ENCODE measurements at regions not wholly inside any gene's neighbourhood (a gene's known extent, or its start where the extent isn't known, plus 50 kb on each side); places are given as distances from the start of the nearest gene placed in this dataset.

- H3K27ac ChIP-seq (ENCODE audit: low read depth, low read length): no peak overlapping the region
- H3K27ac Mint-ChIP-seq: no peak overlapping the region
- no peaks in the 10 kb centered on the region for H3K9me3 ChIP-seq (ENCODE audit: low read length)
- ChIA-PET POLR2A (no interaction called here), CTCF (no interaction called here)
- H3K4me3 ChIP-seq (ENCODE audit: low read length): no peak overlapping the region
- H3K36me3 Mint-ChIP-seq: no peaks in the 10 kb centered on the region
- no peaks in the 10 kb centered on the region for H3K36me3 ChIP-seq (ENCODE audit: insufficient read depth, low read length)
- H3K4me1 ChIP-seq (ENCODE audit: insufficient read depth, low read length): no peaks in the 10 kb centered on the region
- H3K27me3 ChIP-seq (ENCODE audit: insufficient read depth, low read length, poor library complexity, severe bottlenecking): no peaks in the 10 kb centered on the region
- no peak for DNase-seq
- no peaks in the 10 kb centered on the region for H3K4me1 Mint-ChIP-seq
- H3K9me3 Mint-ChIP-seq: peaks cover 0 to 30% (median 2%) of the 10 kb centered on the region in 5 donors
- no peak overlapping the region for H3K4me3 Mint-ChIP-seq
- no peaks in the 10 kb centered on the region for H3K27me3 Mint-ChIP-seq
These were observed 450.0 kb downstream of the TLE1 start for GRCh38 chr9:81239388-81239787.

DNA sequence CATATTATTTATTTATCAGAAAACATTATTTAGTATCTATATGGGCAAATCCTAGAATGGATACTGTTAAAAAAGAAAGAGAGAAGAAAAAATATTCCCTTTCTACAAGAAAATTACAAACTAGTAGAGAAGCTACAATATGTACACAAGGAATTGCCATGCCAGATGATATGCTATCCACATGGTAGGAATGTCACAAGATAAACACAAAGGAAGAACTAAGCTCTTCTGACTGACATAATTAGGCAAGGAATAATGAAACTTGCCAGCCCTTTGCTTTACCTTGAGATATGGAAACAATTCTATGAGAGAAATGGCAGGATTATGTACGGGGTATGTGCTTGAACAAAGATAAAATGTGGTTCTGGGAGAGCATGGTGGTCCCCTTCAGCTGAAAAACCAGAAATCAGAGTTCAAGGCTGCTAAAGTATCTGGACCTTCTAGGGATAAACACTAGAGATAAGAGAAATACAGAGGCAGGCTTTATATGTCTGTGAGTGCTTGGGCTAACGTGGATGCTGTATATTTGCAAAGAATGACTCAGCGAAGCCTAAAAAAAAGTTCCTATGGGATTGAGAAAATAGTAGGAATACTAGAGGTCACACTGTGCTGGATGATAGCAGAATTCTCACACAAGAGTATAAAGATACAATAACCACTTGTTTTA is 451.6 kb downstream of the TLE1 start:
- Mint-ChIP-seq H3K27me3 (no peaks in the 10 kb centered on the region), H3K27ac (no peak overlapping the region), H3K4me3 (no peak overlapping the region), H3K4me1 (no peaks in the 10 kb centered on the region), H3K36me3 (no peaks in the 10 kb centered on the region), H3K9me3 (peaks cover 0 to 32% (median 2%) of the 10 kb centered on the region in 5 donors)
- Histone ChIP-seq H3K4me1 (ENCODE audit: insufficient read depth, low read length) (no peaks in the 10 kb centered on the region), H3K27me3 (ENCODE audit: insufficient read depth, low read length, poor library complexity, severe bottlenecking) (no peaks in the 10 kb centered on the region), H3K4me3 (ENCODE audit: low read length) (no peak overlapping the region), H3K36me3 (ENCODE audit: insufficient read depth, low read length) (no peaks in the 10 kb centered on the region), H3K9me3 (ENCODE audit: low read length) (no peaks in the 10 kb centered on the region), H3K27ac (ENCODE audit: low read depth, low read length) (no peak overlapping the region)
- ChIA-PET CTCF (no interaction called here), POLR2A (no interaction called here)
- DNase-seq: no peak

GRCh38 chr9:81234924-81235610 is 454.3 kb downstream of the TLE1 start:
- no peak overlapping the region for H3K27ac ChIP-seq (ENCODE audit: low read depth, low read length)

DNA sequence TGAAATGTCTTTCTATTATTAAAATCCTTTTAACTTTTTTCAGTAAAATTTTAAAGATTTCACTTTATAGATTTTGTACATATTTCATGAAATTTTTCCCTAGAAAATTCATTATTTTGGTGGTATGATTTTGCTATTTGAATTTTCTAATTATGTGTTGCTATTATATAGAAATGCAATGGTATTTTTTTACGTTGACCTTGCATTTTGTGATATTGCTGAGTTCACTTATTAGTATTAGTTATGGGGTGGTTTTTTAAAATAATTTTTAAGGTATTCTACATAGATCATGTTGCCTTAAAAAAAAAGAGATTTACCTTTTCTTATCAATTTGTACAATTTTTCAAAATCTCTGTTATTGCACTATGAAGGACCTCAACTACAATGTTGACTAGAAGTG is 458.3 kb downstream of the TLE1 start:
- H3K4me1 ChIP-seq (ENCODE audit: insufficient read depth, low read length): no peaks in the 10 kb centered on the region
- no peaks in the 10 kb centered on the region for H3K4me1 Mint-ChIP-seq
- no peaks in the 10 kb centered on the region for H3K27me3 ChIP-seq (ENCODE audit: insufficient read depth, low read length, poor library complexity, severe bottlenecking)
- no peaks in the 10 kb centered on the region for H3K36me3 Mint-ChIP-seq
- no peak for DNase-seq
- no peaks in the 10 kb centered on the region for H3K9me3 ChIP-seq (ENCODE audit: low read length)
- POLR2A ChIA-PET: no interaction called here
- H3K9me3 Mint-ChIP-seq: peaks cover 0 to 17% (median under 1%) of the 10 kb centered on the region in 5 donors
- no peaks in the 10 kb centered on the region for H3K36me3 ChIP-seq (ENCODE audit: insufficient read depth, low read length)
- H3K4me3 Mint-ChIP-seq: no peak overlapping the region
- H3K27me3 Mint-ChIP-seq: no peaks in the 10 kb centered on the region
- CTCF ChIA-PET: no interaction called here
- H3K27ac Mint-ChIP-seq: no peak overlapping the region
- no peak overlapping the region for H3K27ac ChIP-seq (ENCODE audit: low read depth, low read length)
- no peak overlapping the region for H3K4me3 ChIP-seq (ENCODE audit: low read length)

More at GRCh38 chr9:81234924-81235610, 454.3 kb downstream of the TLE1 start:
- H3K36me3 Mint-ChIP-seq: no peaks in the 10 kb centered on the region
- Histone ChIP-seq H3K4me1 (ENCODE audit: insufficient read depth, low read length) (no peaks in the 10 kb centered on the region), H3K36me3 (ENCODE audit: insufficient read depth, low read length) (no peaks in the 10 kb centered on the region), H3K4me3 (ENCODE audit: low read length) (no peak overlapping the region), H3K27me3 (ENCODE audit: insufficient read depth, low read length, poor library complexity, severe bottlenecking) (no peaks in the 10 kb centered on the region), H3K9me3 (ENCODE audit: low read length) (no peaks in the 10 kb centered on the region)
- POLR2A ChIA-PET: no interaction called here
- DNase-seq: no peak
- CTCF ChIA-PET: no interaction called here
- H3K4me3 Mint-ChIP-seq: no peak overlapping the region
- peaks cover 0 to 29% (median 2%) of the 10 kb centered on the region in 5 donors for H3K9me3 Mint-ChIP-seq
- no peaks in the 10 kb centered on the region for H3K4me1 Mint-ChIP-seq
- no peaks in the 10 kb centered on the region for H3K27me3 Mint-ChIP-seq
- no peak overlapping the region for H3K27ac Mint-ChIP-seq

DNA sequence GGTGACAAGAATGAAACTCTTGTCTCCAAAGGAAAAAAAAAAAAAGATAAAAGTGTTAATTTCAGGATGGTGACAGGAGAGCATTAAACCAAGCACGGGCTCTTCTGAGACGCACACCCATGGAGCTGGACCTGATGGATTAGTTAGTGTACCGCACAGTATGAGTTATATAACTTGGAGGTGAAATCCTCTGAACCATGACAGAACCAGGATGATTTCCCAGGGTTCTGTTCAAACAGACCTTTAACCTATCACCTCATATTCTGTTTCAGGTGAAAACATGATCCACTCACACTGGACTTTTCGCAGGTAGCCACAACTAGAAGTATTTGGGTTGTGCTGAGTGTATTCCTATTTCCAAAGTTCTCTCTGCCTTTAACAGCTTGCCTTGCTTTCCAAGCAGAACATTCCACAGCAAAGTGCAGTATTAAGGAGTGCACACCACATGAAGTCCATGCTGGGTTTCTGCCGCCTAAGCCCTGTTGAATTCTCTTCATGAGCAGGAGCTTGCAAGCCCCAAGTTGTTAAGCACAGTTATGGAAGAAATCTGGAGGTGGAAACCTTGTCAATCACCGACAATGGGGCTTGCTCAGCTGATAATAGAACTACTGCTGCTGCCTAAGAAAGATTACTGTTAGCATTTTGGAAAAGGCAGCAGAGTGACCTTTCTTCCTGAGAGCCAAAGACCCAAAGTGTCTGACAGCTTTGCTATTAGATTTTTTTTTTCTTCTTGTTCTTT is 461.7 kb downstream of the TLE1 start:
- no peak overlapping the region for H3K27ac ChIP-seq (ENCODE audit: low read depth, low read length)
- no peak for DNase-seq
- no peaks in the 10 kb centered on the region for H3K4me1 Mint-ChIP-seq
- H3K4me3 ChIP-seq (ENCODE audit: low read length): no peak overlapping the region
- ChIA-PET POLR2A (no interaction called here), CTCF (no interaction called here)
- H3K27me3 ChIP-seq (ENCODE audit: insufficient read depth, low read length, poor library complexity, severe bottlenecking): no peaks in the 10 kb centered on the region
- no peaks in the 10 kb centered on the region for H3K36me3 ChIP-seq (ENCODE audit: insufficient read depth, low read length)
- no peaks in the 10 kb centered on the region for H3K4me1 ChIP-seq (ENCODE audit: insufficient read depth, low read length)
- H3K27ac Mint-ChIP-seq: no peak overlapping the region
- H3K27me3 Mint-ChIP-seq: no peaks in the 10 kb centered on the region
- H3K4me3 Mint-ChIP-seq: no peak overlapping the region
- no peaks in the 10 kb centered on the region for H3K36me3 Mint-ChIP-seq
- no peaks in the 10 kb centered on the region for H3K9me3 ChIP-seq (ENCODE audit: low read length)
- H3K9me3 Mint-ChIP-seq: peaks cover 0 to 16% (median 5%) of the 10 kb centered on the region in 5 donors

DNA sequence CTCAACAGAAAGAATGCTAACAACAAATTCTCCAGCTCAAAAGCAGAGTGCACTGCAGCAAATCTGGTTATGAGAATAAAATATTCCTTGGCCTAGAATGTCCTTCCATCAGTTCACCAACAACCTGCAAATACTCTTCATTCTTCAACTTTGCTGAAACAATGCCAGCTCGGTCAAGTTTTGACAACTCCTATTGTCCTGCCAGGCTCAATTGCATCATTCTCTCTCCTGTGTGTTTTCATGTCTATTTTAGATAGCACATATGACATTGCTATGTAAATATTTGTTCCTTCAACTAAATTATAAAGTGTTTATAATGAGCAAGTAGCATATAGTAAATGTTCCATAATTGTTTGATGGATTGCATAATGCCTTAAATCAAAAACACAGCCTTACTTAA is 463.8 kb downstream of the TLE1 start:
- Histone ChIP-seq H3K27ac (ENCODE audit: low read depth, low read length) (no peak overlapping the region), H3K27me3 (ENCODE audit: insufficient read depth, low read length, poor library complexity, severe bottlenecking) (no peaks in the 10 kb centered on the region), H3K4me3 (ENCODE audit: low read length) (no peak overlapping the region), H3K9me3 (ENCODE audit: low read length) (no peaks in the 10 kb centered on the region), H3K36me3 (ENCODE audit: insufficient read depth, low read length) (no peaks in the 10 kb centered on the region), H3K4me1 (ENCODE audit: insufficient read depth, low read length) (no peaks in the 10 kb centered on the region)
- Mint-ChIP-seq H3K27me3 (no peaks in the 10 kb centered on the region), H3K4me3 (no peak overlapping the region), H3K4me1 (no peaks in the 10 kb centered on the region), H3K27ac (no peak overlapping the region), H3K36me3 (no peaks in the 10 kb centered on the region), H3K9me3 (peaks cover 0 to 11% (median 5%) of the 10 kb centered on the region in 5 donors)
- ChIA-PET POLR2A (no interaction called here), CTCF (no interaction called here)
- no peak for DNase-seq

GRCh38 chr9:81224166-81225081 is 464.9 kb downstream of the TLE1 start:
- CTCF ChIA-PET: no interaction called here
- Histone ChIP-seq H3K4me3 (ENCODE audit: low read length) (no peak overlapping the region), H3K36me3 (ENCODE audit: insufficient read depth, low read length) (no peaks in the 10 kb centered on the region), H3K27ac (ENCODE audit: low read depth, low read length) (no peak overlapping the region), H3K4me1 (ENCODE audit: insufficient read depth, low read length) (no peaks in the 10 kb centered on the region), H3K27me3 (ENCODE audit: insufficient read depth, low read length, poor library complexity, severe bottlenecking) (no peaks in the 10 kb centered on the region), H3K9me3 (ENCODE audit: low read length) (no peaks in the 10 kb centered on the region)
- no peak for DNase-seq
- Mint-ChIP-seq H3K9me3 (peaks cover 0 to 7% (median 5%) of the 10 kb centered on the region in 5 donors), H3K36me3 (no peaks in the 10 kb centered on the region), H3K27ac (no peak overlapping the region), H3K4me1 (no peaks in the 10 kb centered on the region), H3K4me3 (no peak overlapping the region), H3K27me3 (no peaks in the 10 kb centered on the region)
- POLR2A ChIA-PET: no interaction called here

GRCh38 chr9:81214975-81215374 is 474.4 kb downstream of the TLE1 start:
- ChIA-PET POLR2A (no interaction called here), CTCF (no interaction called here)
- no peaks in the 10 kb centered on the region for H3K27me3 ChIP-seq (ENCODE audit: insufficient read depth, low read length, poor library complexity, severe bottlenecking)
- Mint-ChIP-seq H3K27me3 (no peaks in the 10 kb centered on the region), H3K27ac (no peak overlapping the region), H3K36me3 (no peaks in the 10 kb centered on the region), H3K4me1 (no peaks in the 10 kb centered on the region), H3K9me3 (peaks cover 0 to 12% (median 5%) of the 10 kb centered on the region in 5 donors), H3K4me3 (no peak overlapping the region)
- H3K36me3 ChIP-seq (ENCODE audit: insufficient read depth, low read length): no peaks in the 10 kb centered on the region
- no peak for DNase-seq
- no peak overlapping the region for H3K4me3 ChIP-seq (ENCODE audit: low read length)
- no peak overlapping the region for H3K27ac ChIP-seq (ENCODE audit: low read depth, low read length)
- H3K4me1 ChIP-seq (ENCODE audit: insufficient read depth, low read length): no peaks in the 10 kb centered on the region
- no peaks in the 10 kb centered on the region for H3K9me3 ChIP-seq (ENCODE audit: low read length)
